ENCODE measurements at regions not wholly inside any gene's neighbourhood (a gene's known extent, or its start where the extent isn't known, plus 50 kb on each side); places are given as distances from the start of the nearest gene placed in this dataset.
A peak's percentile ranks its signal among the peaks of the same experiment; 100 is the strongest.
"Not testable (repeated sequence)": the region's sequence is repeated elsewhere in the genome, so short reads cannot be mapped to it uniquely, and the experiment has no call there.

- Histone ChIP-seq H3K27ac (ENCODE audit: low read depth, low read length) (no peak overlapping the region), H3K36me3 (ENCODE audit: insufficient read depth, low read length) (no peaks in the 10 kb centered on the region), H3K27me3 (ENCODE audit: insufficient read depth, low read length) (no peaks in the 10 kb centered on the region), H3K4me1 (ENCODE audit: control insufficient read depth, insufficient read depth, low read length, unreplicated experiment) (peaks cover 5% of the 10 kb centered on the region), H2AFZ (ENCODE audit: low read length, unreplicated experiment) (no peak overlapping the region), H3K79me2 (ENCODE audit: control insufficient read depth, insufficient read depth, low read length, unreplicated experiment) (no peaks in the 10 kb centered on the region), H3K4me3 (ENCODE audit: low read depth, low read length) (0 out of 2 replicates have a peak overlapping the region, but pooled peaks have one; percentile 32)
These were observed 57.4 kb upstream of the DACT2 start for GRCh38 chr6:168376811-168377483.

GRCh38 chr6:168377484-168377855 is 57.9 kb upstream of the DACT2 start:
- 0 out of 2 replicates have a peak overlapping the region, but pooled peaks have one; percentile 32 for H3K4me3 ChIP-seq (ENCODE audit: low read depth, low read length)
- peaks cover 5% of the 10 kb centered on the region for H3K4me1 ChIP-seq (ENCODE audit: control insufficient read depth, insufficient read depth, low read length, unreplicated experiment)
- H3K27ac ChIP-seq (ENCODE audit: low read depth, low read length) = no peak overlapping the region
- H3K79me2 ChIP-seq (ENCODE audit: control insufficient read depth, insufficient read depth, low read length, unreplicated experiment) = no peaks in the 10 kb centered on the region
- no peaks in the 10 kb centered on the region for H3K36me3 ChIP-seq (ENCODE audit: insufficient read depth, low read length)
- H3K27me3 ChIP-seq (ENCODE audit: insufficient read depth, low read length) = no peaks in the 10 kb centered on the region
- no peak overlapping the region for H2AFZ ChIP-seq (ENCODE audit: low read length, unreplicated experiment)

GRCh38 chr6:168377856-168378832 is 58.6 kb upstream of the DACT2 start:
- H3K4me3 ChIP-seq (ENCODE audit: low read depth, low read length) = 0 out of 2 replicates have a peak overlapping the region, but pooled peaks have one; percentile 32
- H3K27me3 ChIP-seq (ENCODE audit: insufficient read depth, low read length) = no peaks in the 10 kb centered on the region
- no peak overlapping the region for H3K27ac ChIP-seq (ENCODE audit: low read depth, low read length)
- no peaks in the 10 kb centered on the region for H3K36me3 ChIP-seq (ENCODE audit: insufficient read depth, low read length)
- H3K79me2 ChIP-seq (ENCODE audit: control insufficient read depth, insufficient read depth, low read length, unreplicated experiment) = no peaks in the 10 kb centered on the region
- no peak overlapping the region for H2AFZ ChIP-seq (ENCODE audit: low read length, unreplicated experiment)
- H3K4me1 ChIP-seq (ENCODE audit: control insufficient read depth, insufficient read depth, low read length, unreplicated experiment) = peaks cover 5% of the 10 kb centered on the region

- not testable (repeated sequence) for H2AFZ ChIP-seq (ENCODE audit: low read length, unreplicated experiment); H3K4me3 ChIP-seq (ENCODE audit: low read depth, low read length); H3K27ac ChIP-seq (ENCODE audit: low read depth, low read length); H3K79me2 ChIP-seq (ENCODE audit: control insufficient read depth, insufficient read depth, low read length, unreplicated experiment); H3K27me3 ChIP-seq (ENCODE audit: insufficient read depth, low read length); H3K36me3 ChIP-seq (ENCODE audit: insufficient read depth, low read length)
- H3K4me1 ChIP-seq (ENCODE audit: control insufficient read depth, insufficient read depth, low read length, unreplicated experiment) = peaks cover 13% of the 10 kb centered on the region
These were observed 60.0 kb upstream of the DACT2 start for GRCh38 chr6:168379579-168379978.

- H3K4me1 ChIP-seq (ENCODE audit: control insufficient read depth, insufficient read depth, low read length, unreplicated experiment) = peaks cover 19% of the 10 kb centered on the region
These were observed 60.6 kb upstream of the SMOC2 start for GRCh38 chr6:168380166-168380955.

GRCh38 chr6:168380956-168381605 is 59.9 kb upstream of the SMOC2 start:
- H3K4me1 ChIP-seq (ENCODE audit: control insufficient read depth, insufficient read depth, low read length, unreplicated experiment) = peaks cover 24% of the 10 kb centered on the region

More at GRCh38 chr6:168380166-168380955, 60.6 kb upstream of the SMOC2 start:
- H3K27me3 ChIP-seq (ENCODE audit: insufficient read depth, low read length); H3K79me2 ChIP-seq (ENCODE audit: control insufficient read depth, insufficient read depth, low read length, unreplicated experiment); H3K27ac ChIP-seq (ENCODE audit: low read depth, low read length); H3K36me3 ChIP-seq (ENCODE audit: insufficient read depth, low read length); H2AFZ ChIP-seq (ENCODE audit: low read length, unreplicated experiment); H3K4me3 ChIP-seq (ENCODE audit: low read depth, low read length): not testable (repeated sequence)

GRCh38 chr6:168381726-168382458 is 59.1 kb upstream of the SMOC2 start:
- Histone ChIP-seq H3K27ac (ENCODE audit: low read depth, low read length) (no peak overlapping the region), H3K36me3 (ENCODE audit: insufficient read depth, low read length) (no peaks in the 10 kb centered on the region), H3K4me1 (ENCODE audit: control insufficient read depth, insufficient read depth, low read length, unreplicated experiment) (peaks cover 24% of the 10 kb centered on the region), H3K79me2 (ENCODE audit: control insufficient read depth, insufficient read depth, low read length, unreplicated experiment) (no peaks in the 10 kb centered on the region), H2AFZ (ENCODE audit: low read length, unreplicated experiment) (no peak overlapping the region), H3K4me3 (ENCODE audit: low read depth, low read length) (no peak overlapping the region), H3K27me3 (ENCODE audit: insufficient read depth, low read length) (no peaks in the 10 kb centered on the region)

More at GRCh38 chr6:168380956-168381605, 59.9 kb upstream of the SMOC2 start:
- no peak overlapping the region for H3K4me3 ChIP-seq (ENCODE audit: low read depth, low read length)
- H3K36me3 ChIP-seq (ENCODE audit: insufficient read depth, low read length) = no peaks in the 10 kb centered on the region
- no peaks in the 10 kb centered on the region for H3K27me3 ChIP-seq (ENCODE audit: insufficient read depth, low read length)
- H2AFZ ChIP-seq (ENCODE audit: low read length, unreplicated experiment) = no peak overlapping the region
- no peak overlapping the region for H3K27ac ChIP-seq (ENCODE audit: low read depth, low read length)
- no peaks in the 10 kb centered on the region for H3K79me2 ChIP-seq (ENCODE audit: control insufficient read depth, insufficient read depth, low read length, unreplicated experiment)

- H3K4me1 ChIP-seq (ENCODE audit: control insufficient read depth, insufficient read depth, low read length, unreplicated experiment) = peaks cover 19% of the 10 kb centered on the region
These were observed 57.7 kb upstream of the SMOC2 start for GRCh38 chr6:168383062-168383854.

More at GRCh38 chr6:168383062-168383854, 57.7 kb upstream of the SMOC2 start:
- Histone ChIP-seq H3K27me3 (ENCODE audit: insufficient read depth, low read length) (no peaks in the 10 kb centered on the region), H3K79me2 (ENCODE audit: control insufficient read depth, insufficient read depth, low read length, unreplicated experiment) (no peaks in the 10 kb centered on the region), H2AFZ (ENCODE audit: low read length, unreplicated experiment) (no peak overlapping the region), H3K4me3 (ENCODE audit: low read depth, low read length) (no peak overlapping the region), H3K36me3 (ENCODE audit: insufficient read depth, low read length) (no peaks in the 10 kb centered on the region), H3K27ac (ENCODE audit: low read depth, low read length) (no peak overlapping the region)

Data from ACC112 (cell line).